H1 (cell line): ENCODE measurements at regions not wholly inside any gene's neighbourhood (a gene's known extent, or its start where the extent isn't known, plus 50 kb on each side); places are given as distances from the start of the nearest gene placed in this dataset.

ENCODE experiments used
- CEBPB ChIP-seq: IDR thresholded peaks from 2 replicates; pipeline ENCODE4 v1.6.1; 2012; ENCODE audit warnings: low read depth, low read length
- CTCF ChIP-seq, 3 experiments: IDR thresholded peaks; 1 replicate in 2 of 3; 2 replicates in 1 of 3; pipeline versions ENCODE4 v1.5.1 to v1.6.1; 2011; ENCODE audit warnings: low read length in 3 of 3, mild to moderate bottlenecking in 3 of 3, inconsistent platforms in 2 of 3, low read depth in 1 of 3, moderate library complexity in 1 of 3; ENCODE audit not compliant: insufficient read depth in 1 of 3; ENCODE audit errors: control extremely low read depth in 1 of 3
- EGR1 ChIP-seq: IDR thresholded peaks from 2 replicates; pipeline ENCODE4 v1.6.1; 2011; ENCODE audit warnings: low read depth, low read length, borderline replicate concordance
- HDAC6 ChIP-seq: IDR thresholded peaks from one replicate; pipeline ENCODE4 v1.7.1; 2012; ENCODE audit warnings: low read depth, mild to moderate bottlenecking, inconsistent platforms, low read length, moderate library complexity
- KDM4A ChIP-seq: IDR thresholded peaks from one replicate; pipeline ENCODE4 v1.7.1; 2012; ENCODE audit warnings: low read depth, mild to moderate bottlenecking, moderate library complexity, low read length, inconsistent platforms; ENCODE audit not compliant: severe bottlenecking
- MAX ChIP-seq: IDR thresholded peaks from 2 replicates; pipeline ENCODE4 v1.6.1; 2012; ENCODE audit warnings: inconsistent platforms
- POLR2A ChIP-seq, 2 experiments: IDR thresholded peaks; 1 replicate in 1 of 2; 2 replicates in 1 of 2; pipeline ENCODE4 v1.6.1; 2011; ENCODE audit warnings: low read depth in 2 of 2, low read length in 2 of 2, mild to moderate bottlenecking in 2 of 2; ENCODE audit errors: control extremely low read depth in 1 of 2
- POLR2AphosphoS5 ChIP-seq: IDR thresholded peaks from 2 replicates; pipeline ENCODE4 v1.6.1; 2011; ENCODE audit warnings: low read depth, low read length
- RXRA ChIP-seq: IDR thresholded peaks from 2 replicates; pipeline ENCODE4 v1.6.1; 2011; ENCODE audit warnings: low read depth, mild to moderate bottlenecking, low read length, moderate library complexity; ENCODE audit not compliant: insufficient read depth
- SIRT6 ChIP-seq: IDR thresholded peaks from one replicate; pipeline ENCODE4 v1.7.1; 2012; ENCODE audit warnings: low read length, inconsistent platforms
- TAF1 ChIP-seq: IDR thresholded peaks from 2 replicates; pipeline ENCODE4 v1.6.1; 2011; ENCODE audit warnings: mild to moderate bottlenecking, low read depth, low read length
- USF2 ChIP-seq: IDR thresholded peaks from 2 replicates; pipeline ENCODE4 v1.6.1; 2011; ENCODE audit warnings: low read length, improper control_type of control experiment

GRCh38 chr5:91584352-91584751 is 201.2 kb upstream of the ARRDC3 start:
- TF ChIP-seq POLR2AphosphoS5 (no peak), CTCF (IDR thresholded peaks at IDR 0.05; ENCODE audit: control extremely low read depth in 1 of 3, insufficient read depth in 1 of 3, low read depth in 1 of 3, low read length in 3 of 3) (no peak), MAX (no peak), SIRT6 (no peak), EGR1 (no peak), KDM4A (no peak), RXRA (no peak), USF2 (no peak), POLR2A (IDR thresholded peaks at IDR 0.05; ENCODE audit: control extremely low read depth in 1 of 2, low read depth in 2 of 2, low read length in 2 of 2) (no peak), HDAC6 (no peak), CEBPB (no peak), TAF1 (no peak)
